Kidney epithelial cell (primary cell): ENCODE measurements at regions not wholly inside any gene's neighbourhood (a gene's known extent, or its start where the extent isn't known, plus 50 kb on each side); places are given as distances from the start of the nearest gene placed in this dataset.
A peak's percentile ranks its signal among the peaks of the same experiment; 100 is the strongest.

Experiments
- DNase-seq: peaks from one replicate; pipeline ENCODE4 v3.0.0-alpha.2; 2010; ENCODE audit warnings: low read depth
- H3K27me3 ChIP-seq: 2 replicates; pipeline ENCODE4 v1.6.0; 2011; ENCODE audit warnings: low read length; ENCODE audit not compliant: control insufficient read depth, insufficient read depth
- H3K36me3 ChIP-seq: 2 replicates; pipeline ENCODE4 v1.5.1; 2011; ENCODE audit warnings: low read length; ENCODE audit not compliant: control insufficient read depth, insufficient read depth
- H3K4me3 ChIP-seq: 2 replicates; pipeline ENCODE4 v1.5.1; 2011; ENCODE audit warnings: low read depth, mild to moderate bottlenecking, control low read depth, low read length
- TF ChIP-seq, protein P1 (sequence below): IDR thresholded peaks from 2 replicates; pipeline ENCODE4 v1.5.1; 2011; ENCODE audit warnings: mild to moderate bottlenecking, moderate library complexity, low read length, control low read depth, inconsistent platforms; ENCODE audit not compliant: insufficient read depth, poor library complexity, severe bottlenecking

DNA sequence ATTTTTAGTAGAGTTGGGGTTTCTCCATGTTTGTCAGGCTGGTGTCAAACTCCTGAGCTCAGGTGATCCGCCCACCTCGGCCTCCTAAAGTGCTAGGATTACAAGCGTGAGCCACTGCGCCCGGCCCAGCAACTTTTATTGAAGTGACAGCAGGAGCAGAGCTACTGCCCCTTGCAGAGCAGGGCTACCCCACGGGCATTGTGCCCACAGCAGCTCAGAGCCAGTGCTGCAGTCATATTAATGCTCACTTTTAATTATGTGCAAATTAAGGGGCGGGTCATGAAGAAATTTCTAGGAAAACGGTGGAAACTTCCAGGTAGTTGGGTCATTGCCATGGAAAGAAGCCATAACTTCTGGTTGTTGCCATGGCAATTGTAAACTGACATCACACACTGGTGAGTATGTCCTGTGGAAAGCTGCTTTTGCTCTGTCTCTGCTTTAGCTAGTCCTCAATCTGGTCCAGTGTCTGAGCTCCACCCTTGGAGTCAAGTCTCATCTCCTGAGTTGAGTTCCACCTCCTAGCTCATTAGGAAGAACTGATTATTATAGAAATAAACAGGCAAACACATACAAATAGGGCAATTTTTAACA is 127.3 kb upstream of the ADGRL4 start:
- DNase-seq, result no peak
- H3K27me3 ChIP-seq, result no peaks in the 10 kb centered on the region
- TF ChIP-seq, protein P1, sequence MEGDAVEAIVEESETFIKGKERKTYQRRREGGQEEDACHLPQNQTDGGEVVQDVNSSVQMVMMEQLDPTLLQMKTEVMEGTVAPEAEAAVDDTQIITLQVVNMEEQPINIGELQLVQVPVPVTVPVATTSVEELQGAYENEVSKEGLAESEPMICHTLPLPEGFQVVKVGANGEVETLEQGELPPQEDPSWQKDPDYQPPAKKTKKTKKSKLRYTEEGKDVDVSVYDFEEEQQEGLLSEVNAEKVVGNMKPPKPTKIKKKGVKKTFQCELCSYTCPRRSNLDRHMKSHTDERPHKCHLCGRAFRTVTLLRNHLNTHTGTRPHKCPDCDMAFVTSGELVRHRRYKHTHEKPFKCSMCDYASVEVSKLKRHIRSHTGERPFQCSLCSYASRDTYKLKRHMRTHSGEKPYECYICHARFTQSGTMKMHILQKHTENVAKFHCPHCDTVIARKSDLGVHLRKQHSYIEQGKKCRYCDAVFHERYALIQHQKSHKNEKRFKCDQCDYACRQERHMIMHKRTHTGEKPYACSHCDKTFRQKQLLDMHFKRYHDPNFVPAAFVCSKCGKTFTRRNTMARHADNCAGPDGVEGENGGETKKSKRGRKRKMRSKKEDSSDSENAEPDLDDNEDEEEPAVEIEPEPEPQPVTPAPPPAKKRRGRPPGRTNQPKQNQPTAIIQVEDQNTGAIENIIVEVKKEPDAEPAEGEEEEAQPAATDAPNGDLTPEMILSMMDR, result no peak
- no peaks in the 10 kb centered on the region for H3K36me3 ChIP-seq
- H3K4me3 ChIP-seq, result no peak overlapping the region

DNA sequence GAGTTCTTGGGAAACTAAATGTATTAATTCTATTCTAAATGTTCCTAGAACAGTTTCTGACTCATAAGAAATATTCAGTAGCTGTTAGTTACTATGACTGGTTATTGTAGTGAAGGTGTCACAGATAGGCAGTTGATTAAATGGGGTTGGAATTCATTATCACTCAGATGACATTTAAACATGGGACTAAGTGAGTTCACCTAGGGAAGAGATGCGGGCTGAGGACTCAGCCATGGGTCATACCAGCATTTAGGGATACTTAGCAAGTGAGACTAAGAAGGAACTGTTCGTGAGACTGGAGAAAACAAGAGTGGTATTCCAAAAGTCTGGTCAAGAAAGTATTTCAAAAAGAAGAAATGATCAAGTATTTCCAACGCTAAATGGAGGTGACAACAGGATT is 125.1 kb upstream of the ADGRL4 start:
- H3K36me3 ChIP-seq, result no peaks in the 10 kb centered on the region
- TF ChIP-seq, protein P1, result no peak
- H3K27me3 ChIP-seq, result no peaks in the 10 kb centered on the region
- H3K4me3 ChIP-seq, result no peak overlapping the region
- no peak for DNase-seq

DNA sequence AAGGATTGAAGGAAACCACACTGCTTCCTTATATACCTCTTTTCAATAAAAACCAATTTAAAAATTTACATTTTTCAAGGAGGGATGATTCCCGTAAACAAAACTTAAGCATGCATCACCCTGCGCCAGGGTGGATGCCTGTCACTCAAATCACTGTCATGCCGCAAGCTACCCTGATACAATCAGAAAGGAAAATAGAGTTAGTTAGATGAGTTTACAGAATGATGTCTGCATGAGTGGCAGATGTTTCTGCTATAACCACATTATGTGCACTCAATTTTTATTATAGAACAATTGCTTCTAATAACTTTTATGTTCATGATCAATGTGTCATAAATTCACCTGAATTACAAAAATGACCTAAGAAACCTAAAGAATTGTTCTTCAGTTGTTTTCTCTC is 123.4 kb upstream of the ADGRL4 start:
- H3K36me3 ChIP-seq, result no peaks in the 10 kb centered on the region
- H3K27me3 ChIP-seq, result no peaks in the 10 kb centered on the region
- TF ChIP-seq, protein P1, result no peak
- no peak overlapping the region for H3K4me3 ChIP-seq
- no peak for DNase-seq

DNA sequence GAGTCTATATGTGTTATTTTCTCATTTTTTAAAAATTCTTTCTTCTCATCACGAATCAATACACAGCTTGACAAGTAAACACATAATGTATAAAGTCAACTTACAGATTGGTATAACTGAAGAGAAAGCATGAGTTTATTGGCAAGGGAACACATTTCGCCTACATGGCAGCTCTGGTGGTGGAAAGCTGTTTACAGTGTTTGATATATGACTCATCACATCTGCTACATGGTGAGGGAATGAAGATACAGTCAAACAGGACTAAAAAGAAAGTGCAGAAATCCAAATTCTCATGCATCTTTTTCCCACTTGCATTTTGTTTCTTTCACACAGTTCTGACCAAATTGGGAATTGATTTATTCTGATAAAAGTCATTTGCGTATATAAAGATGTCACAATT is 122.2 kb upstream of the ADGRL4 start:
- TF ChIP-seq, protein P1, result no peak
- H3K36me3 ChIP-seq, result no peaks in the 10 kb centered on the region
- peak; percentile 7 for DNase-seq
- H3K4me3 ChIP-seq, result no peak overlapping the region
- H3K27me3 ChIP-seq, result no peaks in the 10 kb centered on the region

DNA sequence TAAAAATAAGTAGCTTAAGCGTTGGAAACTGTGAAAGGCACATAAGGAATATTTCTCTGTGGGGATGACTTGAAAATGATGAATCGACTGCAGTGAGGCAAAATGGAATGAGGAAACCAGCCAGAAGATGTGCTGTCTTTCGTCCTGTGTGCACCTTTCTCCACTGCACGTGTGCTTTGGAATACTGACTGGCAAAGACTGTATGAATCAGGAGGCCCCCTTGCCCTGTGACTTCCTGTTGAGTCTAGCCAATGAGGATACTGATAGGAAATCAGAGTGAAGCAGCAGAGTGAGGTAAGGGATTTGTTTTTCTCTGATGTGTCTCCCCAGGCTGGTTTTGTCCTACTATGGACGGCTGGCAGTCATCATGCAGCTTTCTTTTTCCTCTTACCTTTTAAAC is 118.2 kb upstream of the ADGRL4 start:
- Histone ChIP-seq H3K36me3 (no peaks in the 10 kb centered on the region), H3K27me3 (no peaks in the 10 kb centered on the region), H3K4me3 (no peak overlapping the region)
- TF ChIP-seq, protein P1, result no peak
- DNase-seq, result no peak

DNA sequence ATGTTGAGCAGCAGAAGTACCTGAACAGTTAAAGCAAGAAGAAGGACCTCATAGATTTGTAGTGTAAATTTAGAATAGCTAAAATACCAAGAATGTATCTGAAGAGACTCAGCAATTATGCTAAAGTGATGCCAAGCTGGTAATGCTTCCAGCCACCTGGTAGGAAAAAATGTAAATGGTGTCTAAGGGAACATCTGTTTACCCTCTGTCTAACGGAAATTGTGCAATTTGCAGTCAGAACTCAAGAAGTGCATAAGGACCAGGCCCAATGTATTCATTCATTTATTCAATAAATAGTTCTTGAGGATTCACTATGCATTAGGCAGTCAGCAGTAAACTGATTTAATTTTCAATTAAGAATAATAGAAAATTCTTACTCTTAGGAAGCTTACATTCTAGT is 116.0 kb upstream of the ADGRL4 start:
- TF ChIP-seq, protein P1, result no peak
- no peak for DNase-seq
- Histone ChIP-seq H3K36me3 (no peaks in the 10 kb centered on the region), H3K4me3 (no peak overlapping the region), H3K27me3 (no peaks in the 10 kb centered on the region)
